ENCODE measurements at regions not wholly inside any gene's neighbourhood (a gene's known extent, or its start where the extent isn't known, plus 50 kb on each side); places are given as distances from the start of the nearest gene placed in this dataset.
A peak's percentile ranks its signal among the peaks of the same experiment; 100 is the strongest.

- in situ Hi-C loops (cut with HindIII; ENCODE audit: low pct_ligation_motif_present, low pct_unique_long_range_greater_than_20kb, low sequenced_read_pairs) = no loop called here
- DNase-seq = no peak
Observed at GRCh38 chr7:26580064-26580591, 284.3 kb downstream of the SKAP2 start.

- in situ Hi-C loops (cut with HindIII; ENCODE audit: low pct_ligation_motif_present, low pct_unique_long_range_greater_than_20kb, low sequenced_read_pairs) = no loop called here
- DNase-seq = no peak
Observed at GRCh38 chr7:26580711-26581110, 283.7 kb downstream of the SKAP2 start.

- in situ Hi-C loops (cut with HindIII; ENCODE audit: low pct_ligation_motif_present, low pct_unique_long_range_greater_than_20kb, low sequenced_read_pairs) = no loop called here
- no peak for DNase-seq
Observed at GRCh38 chr7:26583094-26583648, 281.2 kb downstream of the SKAP2 start.

GRCh38 chr7:26584326-26584725, 280.1 kb downstream of the SKAP2 start:
- in situ Hi-C loops (cut with HindIII; ENCODE audit: low pct_ligation_motif_present, low pct_unique_long_range_greater_than_20kb, low sequenced_read_pairs) = no loop called here
- no peak for DNase-seq

- no peak for DNase-seq
- in situ Hi-C loops (cut with HindIII; ENCODE audit: low pct_ligation_motif_present, low pct_unique_long_range_greater_than_20kb, low sequenced_read_pairs) = no loop called here
Observed at GRCh38 chr7:26584987-26585665, 279.3 kb downstream of the SKAP2 start.

GRCh38 chr7:26587536-26587935, 276.9 kb downstream of the SKAP2 start:
- in situ Hi-C loops (cut with HindIII; ENCODE audit: low pct_ligation_motif_present, low pct_unique_long_range_greater_than_20kb, low sequenced_read_pairs) = no loop called here
- DNase-seq = no peak

GRCh38 chr7:26588511-26588910, 275.9 kb downstream of the SKAP2 start:
- no peak for DNase-seq
- in situ Hi-C loops (cut with HindIII; ENCODE audit: low pct_ligation_motif_present, low pct_unique_long_range_greater_than_20kb, low sequenced_read_pairs) = no loop called here

GRCh38 chr7:26590709-26591108, 273.7 kb downstream of the SKAP2 start:
- no peak for DNase-seq
- in situ Hi-C loops (cut with HindIII; ENCODE audit: low pct_ligation_motif_present, low pct_unique_long_range_greater_than_20kb, low sequenced_read_pairs) = no loop called here

- in situ Hi-C loops (cut with HindIII; ENCODE audit: low pct_ligation_motif_present, low pct_unique_long_range_greater_than_20kb, low sequenced_read_pairs) = no loop called here
- DNase-seq = no peak
Observed at GRCh38 chr7:26592011-26592410, 272.4 kb downstream of the SKAP2 start.

GRCh38 chr7:26593393-26593792, 271.0 kb downstream of the SKAP2 start:
- in situ Hi-C loops (cut with HindIII; ENCODE audit: low pct_ligation_motif_present, low pct_unique_long_range_greater_than_20kb, low sequenced_read_pairs) = no loop called here
- DNase-seq = no peak

GRCh38 chr7:26593896-26594295, 270.5 kb downstream of the SKAP2 start:
- DNase-seq = no peak

GRCh38 chr7:26594553-26594952, 269.8 kb downstream of the SKAP2 start:
- in situ Hi-C loops (cut with HindIII; ENCODE audit: low pct_ligation_motif_present, low pct_unique_long_range_greater_than_20kb, low sequenced_read_pairs) = no loop called here
- no peak for DNase-seq

More at GRCh38 chr7:26593896-26594295, 270.5 kb downstream of the SKAP2 start:
- in situ Hi-C loops (cut with HindIII; ENCODE audit: low pct_ligation_motif_present, low pct_unique_long_range_greater_than_20kb, low sequenced_read_pairs) = no loop called here

GRCh38 chr7:26598867-26599266, 265.5 kb downstream of the SKAP2 start:
- in situ Hi-C loops (cut with HindIII; ENCODE audit: low pct_ligation_motif_present, low pct_unique_long_range_greater_than_20kb, low sequenced_read_pairs) = no loop called here
- no peak for DNase-seq

GRCh38 chr7:26599982-26600381, 264.4 kb downstream of the SKAP2 start:
- in situ Hi-C loops (cut with HindIII; ENCODE audit: low pct_ligation_motif_present, low pct_unique_long_range_greater_than_20kb, low sequenced_read_pairs) = no loop called here
- DNase-seq = no peak

GRCh38 chr7:26600411-26600810, 264.0 kb downstream of the SKAP2 start:
- in situ Hi-C loops (cut with HindIII; ENCODE audit: low pct_ligation_motif_present, low pct_unique_long_range_greater_than_20kb, low sequenced_read_pairs) = no loop called here
- no peak for DNase-seq

GRCh38 chr7:26603631-26604030, 260.8 kb downstream of the SKAP2 start:
- DNase-seq = peak; percentile 96
- in situ Hi-C loops (cut with HindIII; ENCODE audit: low pct_ligation_motif_present, low pct_unique_long_range_greater_than_20kb, low sequenced_read_pairs) = no loop called here

GRCh38 chr7:26608402-26608801, 256.0 kb downstream of the SKAP2 start:
- no peak for DNase-seq
- in situ Hi-C loops (cut with HindIII; ENCODE audit: low pct_ligation_motif_present, low pct_unique_long_range_greater_than_20kb, low sequenced_read_pairs) = no loop called here

GRCh38 chr7:26609082-26609481, 255.3 kb downstream of the SKAP2 start:
- no peak for DNase-seq
- in situ Hi-C loops (cut with HindIII; ENCODE audit: low pct_ligation_motif_present, low pct_unique_long_range_greater_than_20kb, low sequenced_read_pairs) = no loop called here

- in situ Hi-C loops (cut with HindIII; ENCODE audit: low pct_ligation_motif_present, low pct_unique_long_range_greater_than_20kb, low sequenced_read_pairs) = no loop called here
- no peak for DNase-seq
Observed at GRCh38 chr7:26609532-26609931, 254.9 kb downstream of the SKAP2 start.

GRCh38 chr7:26612742-26613141, 251.6 kb downstream of the SKAP2 start:
- in situ Hi-C loops (cut with HindIII; ENCODE audit: low pct_ligation_motif_present, low pct_unique_long_range_greater_than_20kb, low sequenced_read_pairs) = no loop called here
- DNase-seq = peak; percentile 10
